ENCODE measurements at regions not wholly inside any gene's neighbourhood (a gene's known extent, or its start where the extent isn't known, plus 50 kb on each side); places are given as distances from the start of the nearest gene placed in this dataset.

DNA sequence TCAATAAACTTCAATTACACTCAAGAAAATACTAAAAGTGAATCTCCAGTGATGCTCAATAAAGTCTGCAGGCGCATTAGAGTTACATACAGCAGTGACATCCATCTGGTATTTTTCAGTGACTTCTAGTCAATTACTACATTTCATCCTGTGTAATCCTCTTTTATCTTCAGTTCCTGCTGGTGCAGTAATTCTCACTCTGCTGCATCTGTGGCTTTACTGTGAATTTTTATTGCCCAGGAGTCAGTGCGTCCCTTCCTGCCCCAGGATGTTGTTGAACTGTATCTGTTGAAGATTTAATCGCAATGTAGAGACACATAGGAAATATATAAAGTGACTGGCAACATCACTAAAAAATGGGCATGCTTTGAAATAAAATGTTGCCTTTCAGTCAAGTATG lies 196.3 kb upstream of the TMTC4 start:
- H3K56ac ChIP-seq (ENCODE audit: insufficient read length, low read depth, low read length): no peak overlapping the region
- no peaks in the 10 kb centered on the region for H3K4me1 ChIP-seq (ENCODE audit: insufficient read depth, low read length)
- no peak overlapping the region for H3K9ac ChIP-seq (ENCODE audit: extremely low read depth, insufficient read length, low read length)
- no peak for DNase-seq
- no peak overlapping the region for H4K91ac ChIP-seq (ENCODE audit: insufficient read length, low read depth, low read length)
- no peaks in the 10 kb centered on the region for H3K4me1 Mint-ChIP-seq
- no peak overlapping the region for H3K23ac ChIP-seq (ENCODE audit: insufficient read length, low read depth, low read length)
- H3K4ac ChIP-seq (ENCODE audit: low read depth, low read length): no peak overlapping the region
- H2BK120ac ChIP-seq (ENCODE audit: low read depth, low read length, poor library complexity, severe bottlenecking): no peak overlapping the region
- WGBS (ENCODE audit: extremely low coverage, insufficient read length, low lambda C conversion rate): no CpG with 5 or more reads among the region's 3 CpGs
- H2BK15ac ChIP-seq (ENCODE audit: low read depth, low read length): no peak overlapping the region
- H2AFZ ChIP-seq (ENCODE audit: low read length): no peak overlapping the region
- no peaks in the 10 kb centered on the region for H3K27me3 ChIP-seq (ENCODE audit: insufficient read depth, low read length)
- H2AK5ac ChIP-seq (ENCODE audit: insufficient read length, low read length): no peak overlapping the region
- no peak overlapping the region for H3K4me3 Mint-ChIP-seq
- no peak overlapping the region for H3K14ac ChIP-seq (ENCODE audit: insufficient read depth, low read length)
- no peak overlapping the region for H3T11ph ChIP-seq (ENCODE audit: low read length)
- H3K79me2 ChIP-seq (ENCODE audit: insufficient read depth, low read length): no peaks in the 10 kb centered on the region
- peaks cover 0 to 16% (median 7%) of the 10 kb centered on the region in 3 experiments; a peak in 6 of 7 replicates for H3K36me3 Mint-ChIP-seq (ENCODE audit: insufficient read depth in 1 of 3, low read depth in 3 of 3)
- no peak overlapping the region for H2BK20ac ChIP-seq (ENCODE audit: low read depth, low read length, poor library complexity, severe bottlenecking)
- H2BK12ac ChIP-seq (ENCODE audit: insufficient read length, low read depth, low read length): no peak overlapping the region
- no peak overlapping the region for H4K8ac ChIP-seq (replicated peaks; ENCODE audit: insufficient read length, low read depth, low read length)
- H3K27me3 Mint-ChIP-seq (ENCODE audit: low read depth): peaks cover 1% of the 10 kb centered on the region; the same call in 1 of the 2 replicates
- H3K79me1 ChIP-seq (ENCODE audit: insufficient read depth, low read depth, low read length, poor library complexity, severe bottlenecking): no peaks in the 10 kb centered on the region
- no peak overlapping the region for H4K5ac ChIP-seq (ENCODE audit: insufficient read length, low read depth, low read length)
- H3K9me3 Mint-ChIP-seq: peaks cover 15 to 18% of the 10 kb centered on the region in 2 experiments
- H3K4me2 ChIP-seq (ENCODE audit: insufficient read depth, insufficient read length, low read length): no peak overlapping the region
- H4K20me1 ChIP-seq (ENCODE audit: control insufficient read depth, insufficient read depth, insufficient read length): no peaks in the 10 kb centered on the region
- no peak overlapping the region for H3K27ac Mint-ChIP-seq
- no peak overlapping the region for H3K27ac ChIP-seq (ENCODE audit: insufficient read length, low read depth, low read length)
- no peaks in the 10 kb centered on the region for H3K23me2 ChIP-seq (ENCODE audit: insufficient read length, low read depth, low read length, poor library complexity, severe bottlenecking)
- no peaks in the 10 kb centered on the region for H3K9me3 ChIP-seq (ENCODE audit: control insufficient read depth, low read depth, low read length)
- H3K18ac ChIP-seq (ENCODE audit: insufficient read length, low read depth, low read length): no peak overlapping the region
- no peak for TF ChIP-seq CTCF (conservative IDR thresholded peaks at IDR 0.05)
- H2BK5ac ChIP-seq (ENCODE audit: insufficient read length, low read length): no peak overlapping the region

Data from H9 (cell line).